ENCODE measurements at regions not wholly inside any gene's neighbourhood (a gene's known extent, or its start where the extent isn't known, plus 50 kb on each side); places are given as distances from the start of the nearest gene placed in this dataset.

- ATAC-seq (replicated peaks), result no peak
- Mint-ChIP-seq H3K9me3 (peaks cover 13% of the 10 kb centered on the region), H3K27ac (no peak overlapping the region), H3K4me1 (no peaks in the 10 kb centered on the region), H3K27me3 (no peaks in the 10 kb centered on the region), H3K4me3 (no peak overlapping the region), H3K36me3 (ENCODE audit: low read depth) (no peaks in the 10 kb centered on the region)
Observed at GRCh38 chr21:23026878-23027277, 2028.7 kb downstream of the NCAM2 start.

- Mint-ChIP-seq H3K27ac (no peak overlapping the region), H3K4me3 (no peak overlapping the region), H3K27me3 (no peaks in the 10 kb centered on the region), H3K9me3 (no peaks in the 10 kb centered on the region), H3K4me1 (no peaks in the 10 kb centered on the region), H3K36me3 (ENCODE audit: low read depth) (no peaks in the 10 kb centered on the region)
- ATAC-seq (replicated peaks), result no peak
Observed at GRCh38 chr21:23039846-23040245, 2041.6 kb downstream of the NCAM2 start.

GRCh38 chr21:23045955-23046354 lies 2047.7 kb downstream of the NCAM2 start:
- Mint-ChIP-seq H3K27ac (no peak overlapping the region), H3K4me3 (no peak overlapping the region), H3K36me3 (ENCODE audit: low read depth) (no peaks in the 10 kb centered on the region), H3K4me1 (no peaks in the 10 kb centered on the region), H3K27me3 (no peaks in the 10 kb centered on the region), H3K9me3 (no peaks in the 10 kb centered on the region)
- ATAC-seq (replicated peaks), result no peak

GRCh38 chr21:23067672-23068071 lies 2069.5 kb downstream of the NCAM2 start:
- Mint-ChIP-seq H3K27ac (no peak overlapping the region), H3K27me3 (no peaks in the 10 kb centered on the region), H3K4me3 (no peak overlapping the region), H3K4me1 (no peaks in the 10 kb centered on the region), H3K9me3 (no peaks in the 10 kb centered on the region), H3K36me3 (ENCODE audit: low read depth) (no peaks in the 10 kb centered on the region)
- no peak for ATAC-seq (replicated peaks)

GRCh38 chr21:23083242-23083641 lies 2085.0 kb downstream of the NCAM2 start:
- no peak overlapping the region for H3K27ac Mint-ChIP-seq
- peaks cover 9% of the 10 kb centered on the region for H3K9me3 Mint-ChIP-seq
- no peaks in the 10 kb centered on the region for H3K27me3 Mint-ChIP-seq
- ATAC-seq (replicated peaks), result no peak
- no peak overlapping the region for H3K4me3 Mint-ChIP-seq
- no peaks in the 10 kb centered on the region for H3K4me1 Mint-ChIP-seq
- H3K36me3 Mint-ChIP-seq (ENCODE audit: low read depth), result no peaks in the 10 kb centered on the region

- no peaks in the 10 kb centered on the region for H3K36me3 Mint-ChIP-seq (ENCODE audit: low read depth)
- H3K9me3 Mint-ChIP-seq, result peaks cover 6% of the 10 kb centered on the region
- H3K4me1 Mint-ChIP-seq, result no peaks in the 10 kb centered on the region
- no peak overlapping the region for H3K4me3 Mint-ChIP-seq
- H3K27me3 Mint-ChIP-seq, result no peaks in the 10 kb centered on the region
- no peak for ATAC-seq (replicated peaks)
- H3K27ac Mint-ChIP-seq, result no peak overlapping the region
Observed at GRCh38 chr21:23093259-23093658, 2095.1 kb downstream of the NCAM2 start.

- Mint-ChIP-seq H3K27me3 (no peaks in the 10 kb centered on the region), H3K27ac (no peak overlapping the region), H3K4me1 (no peaks in the 10 kb centered on the region), H3K36me3 (ENCODE audit: low read depth) (no peaks in the 10 kb centered on the region), H3K9me3 (peaks cover 3% of the 10 kb centered on the region), H3K4me3 (no peak overlapping the region)
- ATAC-seq (replicated peaks), result no peak
Observed at GRCh38 chr21:23099185-23099584, 2101.0 kb downstream of the NCAM2 start.

- Mint-ChIP-seq H3K36me3 (ENCODE audit: low read depth) (no peaks in the 10 kb centered on the region), H3K9me3 (peaks cover 3% of the 10 kb centered on the region), H3K4me3 (no peak overlapping the region), H3K27ac (no peak overlapping the region), H3K27me3 (no peaks in the 10 kb centered on the region), H3K4me1 (no peaks in the 10 kb centered on the region)
- ATAC-seq (replicated peaks), result no peak
Observed at GRCh38 chr21:23101111-23101510, 2102.9 kb downstream of the NCAM2 start.

- ATAC-seq (replicated peaks), result no peak
- Mint-ChIP-seq H3K4me1 (no peaks in the 10 kb centered on the region), H3K27me3 (no peaks in the 10 kb centered on the region), H3K9me3 (no peaks in the 10 kb centered on the region), H3K27ac (no peak overlapping the region), H3K4me3 (no peak overlapping the region), H3K36me3 (ENCODE audit: low read depth) (no peaks in the 10 kb centered on the region)
Observed at GRCh38 chr21:23108533-23108932, 2110.3 kb downstream of the NCAM2 start.

- peaks cover 4% of the 10 kb centered on the region for H3K9me3 Mint-ChIP-seq
- no peaks in the 10 kb centered on the region for H3K36me3 Mint-ChIP-seq (ENCODE audit: low read depth)
- H3K4me3 Mint-ChIP-seq, result no peak overlapping the region
- no peak overlapping the region for H3K27ac Mint-ChIP-seq
- ATAC-seq (replicated peaks), result no peak
- H3K4me1 Mint-ChIP-seq, result no peaks in the 10 kb centered on the region
- no peaks in the 10 kb centered on the region for H3K27me3 Mint-ChIP-seq
Observed at GRCh38 chr21:23111070-23111600, 2112.9 kb downstream of the NCAM2 start.

GRCh38 chr21:23119491-23119890 lies 2121.3 kb downstream of the NCAM2 start:
- no peak overlapping the region for H3K27ac Mint-ChIP-seq
- ATAC-seq (replicated peaks), result no peak
- H3K9me3 Mint-ChIP-seq, result peaks cover 8% of the 10 kb centered on the region
- no peaks in the 10 kb centered on the region for H3K27me3 Mint-ChIP-seq
- H3K36me3 Mint-ChIP-seq (ENCODE audit: low read depth), result no peaks in the 10 kb centered on the region
- no peaks in the 10 kb centered on the region for H3K4me1 Mint-ChIP-seq
- H3K4me3 Mint-ChIP-seq, result no peak overlapping the region

GRCh38 chr21:23127973-23128372 lies 2129.8 kb downstream of the NCAM2 start:
- no peaks in the 10 kb centered on the region for H3K36me3 Mint-ChIP-seq (ENCODE audit: low read depth)
- H3K27me3 Mint-ChIP-seq, result no peaks in the 10 kb centered on the region
- H3K4me3 Mint-ChIP-seq, result no peak overlapping the region
- no peak overlapping the region for H3K27ac Mint-ChIP-seq
- no peaks in the 10 kb centered on the region for H3K4me1 Mint-ChIP-seq
- ATAC-seq (replicated peaks), result no peak
- no peaks in the 10 kb centered on the region for H3K9me3 Mint-ChIP-seq

GRCh38 chr21:23130308-23130707 lies 2132.1 kb downstream of the NCAM2 start:
- no peak overlapping the region for H3K27ac Mint-ChIP-seq
- no peaks in the 10 kb centered on the region for H3K9me3 Mint-ChIP-seq
- H3K4me3 Mint-ChIP-seq, result no peak overlapping the region
- H3K4me1 Mint-ChIP-seq, result no peaks in the 10 kb centered on the region
- no peak for ATAC-seq (replicated peaks)
- no peaks in the 10 kb centered on the region for H3K36me3 Mint-ChIP-seq (ENCODE audit: low read depth)
- H3K27me3 Mint-ChIP-seq, result no peaks in the 10 kb centered on the region

- no peak for ATAC-seq (replicated peaks)
- H3K4me3 Mint-ChIP-seq, result no peak overlapping the region
- no peaks in the 10 kb centered on the region for H3K36me3 Mint-ChIP-seq (ENCODE audit: low read depth)
Observed at GRCh38 chr21:23131177-23131576, 2133.0 kb downstream of the NCAM2 start.

GRCh38 chr21:23138797-23139196 lies 2140.6 kb downstream of the NCAM2 start:
- H3K4me3 Mint-ChIP-seq, result no peak overlapping the region
- H3K9me3 Mint-ChIP-seq, result peaks cover 4% of the 10 kb centered on the region
- no peak overlapping the region for H3K27ac Mint-ChIP-seq
- H3K4me1 Mint-ChIP-seq, result no peaks in the 10 kb centered on the region
- no peaks in the 10 kb centered on the region for H3K27me3 Mint-ChIP-seq
- H3K36me3 Mint-ChIP-seq (ENCODE audit: low read depth), result no peaks in the 10 kb centered on the region
- ATAC-seq (replicated peaks), result no peak

More at GRCh38 chr21:23131177-23131576, 2133.0 kb downstream of the NCAM2 start:
- H3K27ac Mint-ChIP-seq, result no peak overlapping the region
- H3K4me1 Mint-ChIP-seq, result no peaks in the 10 kb centered on the region
- H3K27me3 Mint-ChIP-seq, result no peaks in the 10 kb centered on the region
- H3K9me3 Mint-ChIP-seq, result no peaks in the 10 kb centered on the region

GRCh38 chr21:23152130-23152529 lies 2153.9 kb downstream of the NCAM2 start:
- no peaks in the 10 kb centered on the region for H3K4me1 Mint-ChIP-seq

More at GRCh38 chr21:23152130-23152529, 2153.9 kb downstream of the NCAM2 start:
- no peaks in the 10 kb centered on the region for H3K27me3 Mint-ChIP-seq
- peaks cover 4% of the 10 kb centered on the region for H3K9me3 Mint-ChIP-seq
- no peaks in the 10 kb centered on the region for H3K36me3 Mint-ChIP-seq (ENCODE audit: low read depth)
- no peak overlapping the region for H3K4me3 Mint-ChIP-seq
- ATAC-seq (replicated peaks), result no peak
- H3K27ac Mint-ChIP-seq, result no peak overlapping the region

All from activated T-helper 17 cell treated with anti-CD3 and anti-CD28 coated beads, Interleukin-2, amount 50 U/mL, for 72 hours (primary cell).